HG03060 (cell line): ENCODE measurements at regions not wholly inside any gene's neighbourhood (a gene's known extent, or its start where the extent isn't known, plus 50 kb on each side); places are given as distances from the start of the nearest gene placed in this dataset.
"Not testable (repeated sequence)": the region's sequence is repeated elsewhere in the genome, so short reads cannot be mapped to it uniquely, and the experiment has no call there.

Experiments used
- ATAC-seq: cut with Tn5 transposase; IDR thresholded peaks from one replicate; pipeline ENCODE4 v1.9.1; 2021; ENCODE audit warnings: low read depth, moderate number of reproducible peaks; ENCODE audit not compliant: unreplicated experiment

DNA sequence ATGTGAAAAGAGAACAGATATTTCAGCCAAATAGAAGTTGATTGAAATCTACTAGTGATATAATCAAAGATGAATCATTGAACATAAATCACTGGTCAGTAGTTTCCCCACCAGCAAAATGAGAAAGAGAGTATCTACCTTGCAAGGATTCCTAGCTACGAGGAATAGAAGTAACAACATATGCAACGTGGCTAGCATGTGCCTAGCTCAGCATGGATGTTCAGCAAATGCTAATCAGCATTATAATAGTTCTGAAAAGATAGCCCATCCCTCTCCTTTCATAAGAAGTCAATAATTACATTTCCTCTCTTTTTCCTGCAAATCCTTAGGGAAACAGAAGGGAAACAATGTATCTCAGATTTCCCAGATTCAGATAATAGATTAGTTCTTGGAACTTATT, 417.2 kb downstream of the SATB2 start:
- no peak for ATAC-seq

DNA sequence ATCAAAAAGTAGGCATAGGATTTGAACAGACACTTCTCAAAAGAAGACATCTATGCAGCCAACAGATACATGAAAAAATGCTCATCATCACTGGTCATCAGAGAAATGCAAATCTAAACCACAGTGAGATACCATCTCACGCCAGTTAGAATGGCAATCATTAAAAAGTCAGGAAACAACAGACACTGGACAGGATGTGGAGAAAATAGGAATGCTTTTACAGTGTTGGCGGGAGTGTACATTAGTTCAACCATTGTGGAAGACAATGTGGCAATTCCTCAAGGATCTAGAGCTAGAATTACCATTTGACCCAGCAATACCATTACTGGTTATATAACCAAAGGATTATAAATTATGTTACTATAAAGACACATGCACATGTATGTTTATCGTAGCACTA, 424.0 kb downstream of the SATB2 start:
- not testable (repeated sequence) for ATAC-seq

GRCh38 chr2:199025146-199025545, 432.6 kb downstream of the SATB2 start:
- no peak for ATAC-seq

DNA sequence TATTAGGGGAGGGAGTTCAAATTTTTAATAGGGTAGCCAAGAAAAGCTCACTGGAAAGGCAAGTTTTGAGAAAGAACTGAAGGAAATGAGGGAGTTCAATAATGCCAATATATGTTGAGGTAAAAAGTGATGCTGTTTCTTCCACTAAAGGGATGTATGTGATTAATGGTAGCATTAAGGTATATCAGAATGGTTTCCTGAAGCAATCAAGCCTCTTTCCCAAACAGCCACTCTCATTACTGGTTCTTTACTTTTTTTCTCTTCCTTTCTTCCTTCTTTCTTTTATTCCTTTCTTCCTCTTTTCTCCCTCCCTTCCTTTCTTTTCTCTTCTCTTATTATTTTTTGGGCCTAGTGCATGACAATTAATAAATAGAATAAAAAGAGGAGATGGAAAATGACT, 433.5 kb downstream of the SATB2 start:
- no peak for ATAC-seq

DNA sequence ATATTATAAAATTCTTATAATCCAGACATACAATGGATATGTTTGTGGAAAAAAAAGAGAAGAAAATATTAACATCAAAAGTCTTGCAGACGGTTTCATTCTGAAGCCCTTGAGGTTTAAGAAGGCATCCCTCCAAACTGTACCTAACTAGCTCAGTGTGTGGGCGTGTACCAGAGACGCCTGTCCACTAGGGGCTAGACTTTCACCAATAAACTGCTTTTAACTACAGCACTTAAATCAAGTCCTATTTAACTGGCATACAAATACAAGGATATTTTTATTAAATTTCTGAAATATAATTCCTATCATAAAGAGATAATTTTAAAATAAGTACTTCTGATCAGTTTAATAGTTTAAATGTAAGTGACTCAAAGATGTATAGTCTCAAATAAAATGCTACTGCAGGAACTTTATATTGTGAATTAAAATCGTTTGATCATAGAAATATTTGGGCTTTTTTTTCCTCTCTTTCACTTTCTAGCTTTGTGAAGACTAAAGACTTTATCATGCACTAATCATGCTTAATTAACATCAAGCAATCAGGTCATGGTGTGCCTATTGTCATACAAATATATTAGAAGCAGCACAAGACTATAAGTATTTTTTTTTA, 437.7 kb downstream of the SATB2 start:
- ATAC-seq: no peak

GRCh38 chr2:199018826-199019225, 438.9 kb downstream of the SATB2 start:
- ATAC-seq: no peak

DNA sequence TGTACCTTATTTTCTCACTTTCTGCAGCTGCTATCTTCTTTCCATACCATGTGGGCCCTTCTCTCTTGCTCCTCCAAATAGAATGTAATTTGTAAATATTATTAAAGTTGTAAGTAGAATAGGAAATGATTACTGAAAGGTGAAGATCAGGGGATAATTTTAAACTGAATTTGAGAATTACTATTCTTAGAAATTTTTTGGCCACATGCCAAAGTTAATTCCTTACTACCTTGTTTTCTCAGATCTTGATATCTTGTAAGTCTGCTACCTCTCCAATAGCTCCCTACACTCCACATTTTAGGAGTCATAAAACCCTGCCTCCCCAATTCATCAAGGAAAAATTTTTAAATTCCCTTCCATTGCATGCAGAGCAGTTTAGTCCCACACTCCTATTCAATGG, 442.7 kb downstream of the SATB2 start:
- ATAC-seq: no peak

DNA sequence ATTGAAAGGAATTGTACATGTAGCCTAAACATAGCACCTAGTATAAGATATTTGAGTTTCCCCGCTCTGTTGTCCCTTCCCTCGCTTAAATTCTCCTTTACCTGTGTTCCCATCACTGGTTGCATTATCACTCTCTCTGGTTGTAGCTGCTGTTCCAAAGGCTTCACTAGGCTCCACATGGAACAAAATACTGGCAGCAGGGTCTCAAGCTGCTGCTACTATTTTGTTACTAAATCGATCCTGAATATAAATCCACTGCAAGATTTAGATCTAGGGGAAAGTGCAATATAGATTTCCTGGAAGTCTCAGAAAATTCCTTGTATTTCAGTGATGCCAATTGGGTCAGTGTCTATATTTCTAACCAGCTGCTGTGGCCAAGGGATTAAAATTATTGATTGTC, 443.5 kb downstream of the SATB2 start:
- no peak for ATAC-seq

- ATAC-seq: no peak
Measured at GRCh38 chr2:199011908-199012307, 445.8 kb downstream of the SATB2 start.

DNA sequence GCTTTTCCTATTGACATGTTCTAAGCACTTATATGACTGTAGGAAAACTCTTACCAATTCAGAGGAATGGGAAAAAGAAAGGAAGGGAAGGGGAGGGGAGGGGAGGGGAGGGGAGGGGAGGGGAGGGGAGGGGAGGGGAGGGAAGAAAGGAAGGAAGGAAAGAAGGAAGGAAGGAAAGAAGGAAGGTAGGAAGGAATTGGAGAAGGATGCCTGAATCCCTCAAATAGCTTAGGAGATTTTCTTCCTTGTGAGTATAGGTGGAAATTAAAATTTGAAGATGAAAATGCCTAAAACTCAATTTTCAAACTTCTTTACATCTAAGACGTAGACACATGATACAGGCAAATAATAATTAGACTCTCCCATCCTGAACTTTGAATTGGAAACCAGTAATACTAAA, 463.1 kb downstream of the SATB2 start:
- no peak for ATAC-seq

DNA sequence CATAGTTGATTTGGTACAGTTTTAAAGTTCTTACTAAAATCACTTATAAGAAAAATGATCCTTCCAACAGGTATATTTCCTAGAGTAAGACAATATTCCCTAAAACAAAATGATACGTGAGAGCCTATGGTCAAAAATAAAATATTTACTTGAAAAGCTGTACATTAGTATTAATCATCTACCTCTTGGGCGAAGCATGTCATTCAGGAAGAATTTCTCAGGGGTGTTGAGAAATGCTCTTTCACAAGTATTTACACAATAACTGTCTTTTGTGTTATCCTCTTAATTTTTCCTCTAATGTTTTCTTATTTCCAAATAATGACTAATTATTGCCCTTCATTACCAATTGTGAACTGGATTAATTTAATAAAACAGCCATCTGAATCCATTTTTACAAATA, 466.3 kb downstream of the SATB2 start:
- no peak for ATAC-seq

- ATAC-seq: no peak
Measured at GRCh38 chr2:198975779-198976178, 482.0 kb downstream of the SATB2 start.

DNA sequence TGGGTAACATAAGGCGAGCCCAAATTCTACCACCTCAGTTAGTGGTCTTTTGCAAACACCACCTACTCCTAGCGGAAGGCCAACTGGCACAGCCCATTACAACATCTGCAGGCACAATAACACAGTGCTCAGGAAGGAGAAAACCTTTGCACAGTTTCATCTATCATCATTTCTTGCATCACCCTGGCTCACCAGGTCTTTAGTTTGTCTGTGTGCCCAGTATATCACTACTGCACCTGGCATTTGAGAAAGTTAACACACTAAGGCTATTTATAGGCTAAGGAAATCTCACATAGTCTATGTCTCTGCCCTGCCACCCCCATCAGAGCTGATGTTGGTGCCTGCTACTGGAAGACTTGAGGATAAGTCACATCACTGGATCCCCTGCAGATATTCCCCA, 484.0 kb downstream of the SATB2 start:
- no peak for ATAC-seq

GRCh38 chr2:198973181-198973580, 484.6 kb downstream of the SATB2 start:
- no peak for ATAC-seq

- no peak for ATAC-seq
Measured at GRCh38 chr2:198968545-198968944, 489.2 kb downstream of the SATB2 start.

DNA sequence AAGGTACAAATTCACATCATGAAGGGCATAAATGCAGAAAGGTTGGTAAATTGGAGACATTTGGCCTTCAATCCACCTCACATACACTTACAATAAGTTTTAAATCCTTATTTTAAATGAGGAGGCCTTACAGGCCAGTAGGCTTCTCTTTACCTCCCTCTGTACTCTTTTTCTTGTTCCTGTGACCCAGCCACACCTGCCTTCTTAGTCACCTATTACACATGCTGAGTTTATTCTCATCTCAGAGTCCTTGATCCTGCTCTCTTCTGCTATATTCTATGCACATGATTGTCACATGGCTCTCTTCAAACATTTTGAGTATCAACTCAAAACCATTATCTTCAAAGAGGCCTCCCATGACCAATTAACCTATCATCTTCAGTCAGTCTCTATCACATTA, 491.5 kb downstream of the SATB2 start:
- no peak for ATAC-seq

DNA sequence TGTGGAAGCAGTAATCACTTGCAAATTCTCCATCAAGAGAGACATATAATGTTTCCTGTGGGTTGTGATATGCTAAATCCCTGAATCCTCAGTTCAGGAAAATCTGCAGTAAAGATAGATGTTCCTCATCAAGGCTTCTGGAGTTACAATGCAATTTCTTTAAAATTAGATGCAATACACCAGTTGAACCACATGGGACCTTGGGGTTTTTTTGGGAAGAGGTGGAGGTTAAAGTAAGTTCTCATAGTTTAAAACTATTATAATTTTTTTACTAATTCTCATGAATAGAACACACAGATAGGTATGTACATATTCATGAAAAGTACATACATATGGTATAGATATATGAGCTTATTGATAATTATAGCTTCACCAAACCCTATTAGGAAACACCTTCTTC, 496.2 kb downstream of the SATB2 start:
- ATAC-seq: no peak

DNA sequence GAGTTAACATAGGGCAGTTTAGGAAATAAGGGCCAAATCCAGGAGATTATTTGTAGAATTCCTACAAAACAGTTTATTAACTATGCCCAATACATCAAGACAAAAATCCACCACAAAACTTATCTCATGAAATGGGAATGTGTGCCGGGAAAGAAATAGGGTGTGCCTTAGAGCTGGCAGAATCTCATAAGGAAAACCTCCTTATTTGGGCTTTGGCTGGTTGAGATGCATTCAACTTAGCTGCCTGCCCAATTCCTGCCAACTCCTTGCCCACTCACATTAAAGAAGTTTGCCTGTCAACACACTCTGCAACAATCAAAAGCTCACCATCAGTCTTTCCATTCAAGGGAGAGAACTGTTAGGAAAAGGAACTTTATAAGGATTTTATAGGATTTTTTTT, 500.6 kb downstream of the SATB2 start:
- no peak for ATAC-seq

- ATAC-seq: no peak
Measured at GRCh38 chr2:198953328-198953727, 504.4 kb downstream of the SATB2 start.

- ATAC-seq: no peak
Measured at GRCh38 chr2:198950803-198951202, 506.9 kb downstream of the SATB2 start.

- no peak for ATAC-seq
Measured at GRCh38 chr2:198945496-198945895, 512.2 kb downstream of the SATB2 start.

DNA sequence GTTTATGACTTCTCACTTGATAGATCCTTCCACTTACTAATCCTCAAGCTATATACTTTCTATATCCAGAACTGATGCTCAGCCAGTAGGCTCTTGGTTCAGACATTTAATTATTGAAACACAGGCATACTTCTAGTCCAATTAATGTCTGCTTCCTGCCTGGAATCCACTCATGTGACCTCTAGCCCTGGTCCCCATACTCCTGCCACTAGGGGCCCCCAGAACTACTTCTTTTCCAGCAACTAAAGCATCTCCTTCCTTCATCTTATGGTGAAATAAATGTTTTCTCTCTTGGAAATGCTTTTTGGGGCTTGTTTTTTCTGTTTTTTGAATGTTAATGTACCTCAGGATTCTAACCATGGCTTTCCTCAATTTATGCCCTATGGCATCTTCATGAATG, 527.6 kb downstream of the SATB2 start:
- ATAC-seq: no peak

- no peak for ATAC-seq
Measured at GRCh38 chr2:198928026-198928425, 529.7 kb downstream of the SATB2 start.
